ENCODE measurements at regions not wholly inside any gene's neighbourhood (a gene's known extent, or its start where the extent isn't known, plus 50 kb on each side); places are given as distances from the start of the nearest gene placed in this dataset.
"Not testable (repeated sequence)": the region's sequence is repeated elsewhere in the genome, so short reads cannot be mapped to it uniquely, and the experiment has no call there.

DNA sequence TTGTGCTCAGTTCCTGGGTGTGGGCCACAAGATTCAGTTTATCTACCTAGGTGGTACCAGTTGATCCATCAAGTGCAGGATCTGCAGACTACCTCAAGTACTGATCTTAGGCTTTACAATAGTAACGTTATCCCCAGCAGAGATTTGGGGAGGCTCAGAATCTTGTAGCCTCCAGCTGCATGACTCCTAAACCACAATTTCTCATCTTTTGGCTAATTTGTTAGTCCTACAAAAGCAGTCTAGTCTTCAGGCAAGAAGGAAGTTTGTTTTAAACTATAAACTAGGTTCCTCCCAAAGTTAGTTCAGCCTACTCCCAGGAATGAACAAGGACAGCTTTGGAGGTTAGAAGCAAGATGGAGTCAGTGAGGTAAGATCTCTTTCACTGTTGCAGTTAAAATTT lies 213.5 kb upstream of the PIEZO2 start:
- no peak for DNase-seq
- no peaks in the 10 kb centered on the region for H3K27me3 Mint-ChIP-seq
- H3K4me3 Mint-ChIP-seq: no peak overlapping the region
- no peak overlapping the region for H3K27ac Mint-ChIP-seq
- H3K4me1 Mint-ChIP-seq: no peaks in the 10 kb centered on the region
- no peak for ATAC-seq
- no peaks in the 10 kb centered on the region for H3K9me3 Mint-ChIP-seq
- H3K36me3 Mint-ChIP-seq (ENCODE audit: low read depth): no peaks in the 10 kb centered on the region

GRCh38 chr18:11361862-11362261 lies 212.5 kb upstream of the PIEZO2 start:
- not testable (repeated sequence) for H3K36me3 Mint-ChIP-seq (ENCODE audit: low read depth); ATAC-seq; H3K9me3 Mint-ChIP-seq; H3K27ac Mint-ChIP-seq; H3K4me3 Mint-ChIP-seq; H3K27me3 Mint-ChIP-seq; DNase-seq; H3K4me1 Mint-ChIP-seq

GRCh38 chr18:11357678-11358077 lies 208.3 kb upstream of the PIEZO2 start:
- Mint-ChIP-seq H3K27ac (no peak overlapping the region), H3K27me3 (no peaks in the 10 kb centered on the region), H3K4me1 (no peaks in the 10 kb centered on the region), H3K36me3 (ENCODE audit: low read depth) (no peaks in the 10 kb centered on the region), H3K9me3 (peaks cover 1% of the 10 kb centered on the region), H3K4me3 (no peak overlapping the region)
- ATAC-seq (no peak), DNase-seq (no peak)

- not testable (repeated sequence) for ATAC-seq; H3K27ac Mint-ChIP-seq; H3K4me3 Mint-ChIP-seq; H3K36me3 Mint-ChIP-seq (ENCODE audit: low read depth); H3K27me3 Mint-ChIP-seq; H3K4me1 Mint-ChIP-seq; DNase-seq
- peaks cover 27% of the 10 kb centered on the region for H3K9me3 Mint-ChIP-seq
These were observed 195.2 kb upstream of the PIEZO2 start for GRCh38 chr18:11344576-11344975.

DNA sequence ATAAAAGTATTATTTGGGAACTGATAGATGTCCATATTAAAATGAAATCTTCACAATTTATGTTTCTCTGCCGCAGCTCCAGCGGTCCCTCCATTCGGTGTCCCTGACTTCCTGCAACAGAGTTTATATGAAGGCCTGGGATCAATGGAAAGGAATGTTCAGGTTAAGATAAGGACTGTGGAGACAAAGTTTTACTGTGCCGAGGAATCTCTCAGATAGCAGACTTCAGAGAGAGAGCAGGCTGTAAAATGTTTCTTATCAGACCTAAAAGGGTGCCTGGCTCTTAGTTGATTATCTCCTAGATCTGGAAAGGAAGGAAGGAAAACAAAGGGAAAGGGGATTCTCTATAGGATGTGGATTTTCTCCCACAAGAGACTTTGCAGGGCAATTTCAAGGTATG lies 193.7 kb upstream of the PIEZO2 start:
- Mint-ChIP-seq H3K4me1 (no peaks in the 10 kb centered on the region), H3K36me3 (ENCODE audit: low read depth) (no peaks in the 10 kb centered on the region), H3K27me3 (peaks cover 2% of the 10 kb centered on the region), H3K4me3 (no peak overlapping the region), H3K27ac (no peak overlapping the region), H3K9me3 (peaks cover 18% of the 10 kb centered on the region)
- DNase-seq: no peak
- ATAC-seq: no peak

DNA sequence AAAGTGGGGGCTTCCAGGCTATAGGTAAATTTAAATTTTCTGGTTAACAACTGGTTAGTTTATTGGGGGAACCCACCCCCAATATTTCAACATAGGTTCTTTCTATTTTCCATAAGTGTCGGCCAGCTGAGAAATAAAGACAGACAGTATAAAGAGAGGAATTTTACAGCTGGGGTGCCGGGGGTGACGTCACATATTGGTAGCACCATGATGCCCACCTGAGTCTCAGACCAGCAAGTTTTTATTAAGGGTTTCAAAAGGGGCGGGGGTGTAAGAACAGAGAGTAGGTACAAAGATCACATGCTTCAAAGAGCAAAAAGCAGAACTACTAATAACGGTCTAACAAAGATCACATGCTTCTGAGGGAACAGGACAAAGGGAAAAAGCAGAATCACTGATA lies 192.7 kb upstream of the PIEZO2 start:
- not testable (repeated sequence) for H3K4me1 Mint-ChIP-seq; H3K27me3 Mint-ChIP-seq; H3K4me3 Mint-ChIP-seq; ATAC-seq; H3K36me3 Mint-ChIP-seq (ENCODE audit: low read depth); H3K27ac Mint-ChIP-seq; DNase-seq
- H3K9me3 Mint-ChIP-seq: peaks cover 14% of the 10 kb centered on the region

DNA sequence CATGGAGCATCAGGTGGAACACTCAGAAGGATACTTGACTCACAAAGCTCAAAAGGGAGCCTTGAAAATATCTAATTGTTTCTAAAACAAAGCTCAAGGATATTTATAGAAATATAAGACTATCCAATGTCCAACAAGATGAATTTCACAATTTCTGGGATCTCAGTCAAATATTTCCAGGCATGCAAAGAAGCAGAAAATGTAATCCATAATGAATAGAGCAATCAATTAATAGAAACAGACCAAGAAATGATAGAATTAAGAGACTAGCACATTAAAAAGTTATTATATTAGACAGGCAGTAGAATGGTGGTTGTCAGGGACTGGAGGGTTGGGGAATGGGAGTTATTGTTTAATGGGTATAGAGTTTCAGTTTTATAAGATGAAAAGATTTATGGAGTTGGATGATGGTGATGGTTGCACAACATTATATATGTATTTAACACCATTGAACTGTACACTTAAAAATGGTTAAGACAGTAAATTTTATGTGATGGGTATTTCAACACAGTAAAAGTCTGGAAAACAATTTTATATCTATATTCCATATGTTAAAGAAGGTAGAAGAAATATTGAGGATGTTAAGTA lies 189.9 kb upstream of the PIEZO2 start:
- Mint-ChIP-seq H3K9me3 (peaks cover 9% of the 10 kb centered on the region), H3K4me1 (no peaks in the 10 kb centered on the region), H3K4me3 (no peak overlapping the region), H3K27ac (no peak overlapping the region), H3K36me3 (ENCODE audit: low read depth) (no peaks in the 10 kb centered on the region), H3K27me3 (peaks cover 6% of the 10 kb centered on the region)
- ATAC-seq (no peak), DNase-seq (no peak)

DNA sequence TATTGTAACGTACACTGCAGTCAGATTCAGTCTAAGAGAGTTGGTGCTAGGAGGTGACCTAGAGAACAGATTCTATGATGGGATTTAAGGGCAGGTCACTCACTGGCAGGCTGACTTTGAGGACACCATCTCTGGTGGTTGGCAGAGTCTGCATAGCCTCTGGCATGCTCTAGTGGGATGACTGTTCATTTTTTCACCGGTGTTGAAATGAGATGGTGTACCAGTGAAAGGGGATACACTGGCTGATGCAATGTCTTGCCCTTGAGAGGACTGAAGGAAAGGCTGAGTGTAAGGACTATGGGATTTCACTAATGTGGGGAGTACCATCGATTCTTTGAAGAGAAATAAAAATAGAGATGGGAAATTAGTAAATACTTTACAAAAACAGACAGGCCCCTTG lies 186.9 kb upstream of the PIEZO2 start:
- no peaks in the 10 kb centered on the region for H3K9me3 Mint-ChIP-seq

DNA sequence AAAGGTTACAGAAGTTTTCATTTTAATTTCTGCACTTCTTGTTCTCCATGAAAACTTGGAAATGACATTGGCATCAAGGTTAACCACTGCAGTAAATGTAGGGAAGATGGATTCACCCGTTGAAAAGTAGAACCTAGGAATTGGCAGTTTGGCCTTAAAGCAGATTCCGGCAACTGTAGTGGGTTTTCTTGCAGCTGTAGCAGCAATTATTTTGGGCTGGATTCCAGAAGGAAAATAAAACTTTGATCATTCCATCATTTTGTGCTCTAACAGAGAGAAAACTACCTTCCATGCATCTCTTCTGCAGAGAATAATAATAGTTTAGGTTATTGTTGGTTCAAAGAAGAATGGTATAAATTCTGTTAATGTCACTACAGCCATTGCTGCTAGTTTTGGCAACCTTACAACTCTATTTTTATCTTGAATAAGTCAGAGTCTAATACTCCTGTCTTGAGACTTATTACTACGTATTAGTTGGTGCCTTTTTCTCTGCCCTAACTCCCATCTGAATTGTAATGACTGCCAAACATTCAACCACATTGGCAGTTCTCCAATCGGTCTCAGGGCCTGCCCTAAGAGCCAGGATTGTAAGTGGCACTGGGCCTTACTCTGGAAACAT lies 178.1 kb upstream of the PIEZO2 start:
- ATAC-seq (no peak), DNase-seq (no peak)
- H3K27ac Mint-ChIP-seq: no peak overlapping the region
- H3K4me1 Mint-ChIP-seq: peaks cover 2% of the 10 kb centered on the region
- no peaks in the 10 kb centered on the region for H3K9me3 Mint-ChIP-seq
- H3K27me3 Mint-ChIP-seq: no peaks in the 10 kb centered on the region
- H3K4me3 Mint-ChIP-seq: no peak overlapping the region
- no peaks in the 10 kb centered on the region for H3K36me3 Mint-ChIP-seq (ENCODE audit: low read depth)

More for the DNA sequence above, 186.9 kb upstream of the PIEZO2 start:
- H3K27ac Mint-ChIP-seq: no peak overlapping the region
- peaks cover 6% of the 10 kb centered on the region for H3K27me3 Mint-ChIP-seq
- H3K4me3 Mint-ChIP-seq: no peak overlapping the region
- no peak for DNase-seq
- no peak for ATAC-seq
- no peaks in the 10 kb centered on the region for H3K36me3 Mint-ChIP-seq (ENCODE audit: low read depth)
- H3K4me1 Mint-ChIP-seq: no peaks in the 10 kb centered on the region

GRCh38 chr18:11324956-11325882 lies 175.8 kb upstream of the PIEZO2 start:
- Mint-ChIP-seq H3K9me3 (no peaks in the 10 kb centered on the region), H3K4me3 (no peak overlapping the region), H3K27ac (no peak overlapping the region), H3K36me3 (ENCODE audit: low read depth) (no peaks in the 10 kb centered on the region), H3K27me3 (peaks cover 2% of the 10 kb centered on the region), H3K4me1 (peaks cover 2% of the 10 kb centered on the region)
- DNase-seq: no peak
- ATAC-seq: peak; percentile 83

- peaks cover 2% of the 10 kb centered on the region for H3K4me1 Mint-ChIP-seq
These were observed 175.1 kb upstream of the PIEZO2 start for GRCh38 chr18:11324510-11324909.

DNA sequence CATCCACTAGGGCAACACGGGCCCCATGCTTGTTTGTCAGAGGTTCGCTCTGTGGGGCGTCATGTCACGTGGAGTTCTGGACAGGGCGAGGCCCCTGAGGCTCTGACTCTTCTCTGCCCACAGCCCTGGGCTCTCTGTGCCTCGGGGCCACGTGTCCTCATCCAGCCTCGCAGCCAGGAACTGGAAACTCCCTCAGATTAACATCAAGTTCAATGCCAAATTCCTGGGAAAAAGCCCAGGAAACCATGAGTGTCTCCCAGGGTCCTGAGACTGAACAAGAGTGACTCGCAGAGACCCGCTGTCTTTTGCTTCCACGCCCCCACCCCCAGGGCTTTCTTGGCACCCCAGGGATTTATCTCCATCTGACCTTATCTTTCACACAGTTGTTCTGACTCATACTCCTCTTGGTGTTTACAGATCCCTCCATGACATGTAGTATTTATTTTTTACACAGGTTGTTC lies 174.0 kb upstream of the PIEZO2 start:
- peaks cover 2% of the 10 kb centered on the region for H3K27me3 Mint-ChIP-seq
- H3K4me1 Mint-ChIP-seq: peaks cover 2% of the 10 kb centered on the region
- H3K4me3 Mint-ChIP-seq: no peak overlapping the region
- ATAC-seq: no peak
- DNase-seq: no peak
- no peak overlapping the region for H3K27ac Mint-ChIP-seq
- no peaks in the 10 kb centered on the region for H3K36me3 Mint-ChIP-seq (ENCODE audit: low read depth)
- no peaks in the 10 kb centered on the region for H3K9me3 Mint-ChIP-seq

More at GRCh38 chr18:11324510-11324909, 175.1 kb upstream of the PIEZO2 start:
- ATAC-seq: no peak
- Mint-ChIP-seq H3K9me3 (no peaks in the 10 kb centered on the region), H3K27me3 (peaks cover 2% of the 10 kb centered on the region), H3K4me3 (no peak overlapping the region), H3K36me3 (ENCODE audit: low read depth) (no peaks in the 10 kb centered on the region), H3K27ac (no peak overlapping the region)
- no peak for DNase-seq

- H3K9me3 Mint-ChIP-seq: no peaks in the 10 kb centered on the region
- H3K4me1 Mint-ChIP-seq: peaks cover 2% of the 10 kb centered on the region
- H3K4me3 Mint-ChIP-seq: no peak overlapping the region
- H3K36me3 Mint-ChIP-seq (ENCODE audit: low read depth): no peaks in the 10 kb centered on the region
- H3K27me3 Mint-ChIP-seq: peaks cover 4% of the 10 kb centered on the region
- DNase-seq: no peak
- no peak overlapping the region for H3K27ac Mint-ChIP-seq
- ATAC-seq: no peak
These were observed 173.3 kb upstream of the PIEZO2 start for GRCh38 chr18:11322716-11323115.

- Mint-ChIP-seq H3K4me1 (peaks cover 2% of the 10 kb centered on the region), H3K27me3 (peaks cover 4% of the 10 kb centered on the region), H3K4me3 (no peak overlapping the region), H3K36me3 (ENCODE audit: low read depth) (no peaks in the 10 kb centered on the region), H3K27ac (no peak overlapping the region), H3K9me3 (no peaks in the 10 kb centered on the region)
- ATAC-seq (no peak), DNase-seq (no peak)
These were observed 172.6 kb upstream of the PIEZO2 start for GRCh38 chr18:11322006-11322405.

GRCh38 chr18:11320986-11321385 lies 171.6 kb upstream of the PIEZO2 start:
- ATAC-seq (no peak), DNase-seq (no peak)
- Mint-ChIP-seq H3K27me3 (peaks cover 4% of the 10 kb centered on the region), H3K27ac (no peak overlapping the region), H3K4me3 (no peak overlapping the region), H3K4me1 (peaks cover 2% of the 10 kb centered on the region), H3K9me3 (no peaks in the 10 kb centered on the region), H3K36me3 (ENCODE audit: low read depth) (no peaks in the 10 kb centered on the region)

All from activated naive CD8-positive, alpha-beta T cell treated with anti-CD3 and anti-CD28 coated beads, Interleukin-2, amount 50 U/mL, for 24 hours (primary cell).